ENCODE measurements at regions not wholly inside any gene's neighbourhood (a gene's known extent, or its start where the extent isn't known, plus 50 kb on each side); places are given as distances from the start of the nearest gene placed in this dataset.

DNA sequence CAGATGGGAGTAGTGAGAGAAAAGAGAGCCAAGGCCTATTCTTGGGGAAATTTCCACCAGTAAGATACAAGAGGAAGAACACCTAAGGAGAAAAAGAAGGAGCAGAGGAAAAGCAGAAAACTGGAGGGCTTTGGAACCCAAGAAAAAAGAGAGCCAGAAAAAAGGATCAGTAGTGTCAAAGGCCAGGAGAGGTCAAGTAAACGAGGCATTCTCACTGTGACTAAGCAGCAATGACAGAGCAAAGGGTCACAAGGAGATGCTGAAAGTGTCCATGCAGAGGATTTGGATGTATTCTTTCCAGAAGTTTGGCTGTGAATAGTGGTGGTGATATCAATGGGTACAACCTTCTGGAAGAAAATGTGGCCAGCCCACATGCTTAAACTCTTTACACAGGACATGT is 109.5 kb downstream of the DYNAP start:
- Mint-ChIP-seq H3K4me1 (no peaks in the 10 kb centered on the region), H3K27ac (no peak overlapping the region), H3K27me3 (peaks cover 19% of the 10 kb centered on the region), H3K4me3 (no peak overlapping the region), H3K36me3 (ENCODE audit: low read depth) (no peaks in the 10 kb centered on the region), H3K9me3 (no peaks in the 10 kb centered on the region)
- intact Hi-C loops (cut with micrococcal nuclease) = no loop called here
- no peak for DNase-seq

- DNase-seq = no peak
- H3K27me3 Mint-ChIP-seq = peaks cover 16% of the 10 kb centered on the region
- H3K4me3 Mint-ChIP-seq = no peak overlapping the region
- no peaks in the 10 kb centered on the region for H3K4me1 Mint-ChIP-seq
- intact Hi-C loops (cut with micrococcal nuclease) = no loop called here
- no peaks in the 10 kb centered on the region for H3K36me3 Mint-ChIP-seq (ENCODE audit: low read depth)
- H3K9me3 Mint-ChIP-seq = peaks cover 3% of the 10 kb centered on the region
- no peak overlapping the region for H3K27ac Mint-ChIP-seq
Measured at GRCh38 chr18:54702686-54703085, 111.6 kb downstream of the DYNAP start.

DNA sequence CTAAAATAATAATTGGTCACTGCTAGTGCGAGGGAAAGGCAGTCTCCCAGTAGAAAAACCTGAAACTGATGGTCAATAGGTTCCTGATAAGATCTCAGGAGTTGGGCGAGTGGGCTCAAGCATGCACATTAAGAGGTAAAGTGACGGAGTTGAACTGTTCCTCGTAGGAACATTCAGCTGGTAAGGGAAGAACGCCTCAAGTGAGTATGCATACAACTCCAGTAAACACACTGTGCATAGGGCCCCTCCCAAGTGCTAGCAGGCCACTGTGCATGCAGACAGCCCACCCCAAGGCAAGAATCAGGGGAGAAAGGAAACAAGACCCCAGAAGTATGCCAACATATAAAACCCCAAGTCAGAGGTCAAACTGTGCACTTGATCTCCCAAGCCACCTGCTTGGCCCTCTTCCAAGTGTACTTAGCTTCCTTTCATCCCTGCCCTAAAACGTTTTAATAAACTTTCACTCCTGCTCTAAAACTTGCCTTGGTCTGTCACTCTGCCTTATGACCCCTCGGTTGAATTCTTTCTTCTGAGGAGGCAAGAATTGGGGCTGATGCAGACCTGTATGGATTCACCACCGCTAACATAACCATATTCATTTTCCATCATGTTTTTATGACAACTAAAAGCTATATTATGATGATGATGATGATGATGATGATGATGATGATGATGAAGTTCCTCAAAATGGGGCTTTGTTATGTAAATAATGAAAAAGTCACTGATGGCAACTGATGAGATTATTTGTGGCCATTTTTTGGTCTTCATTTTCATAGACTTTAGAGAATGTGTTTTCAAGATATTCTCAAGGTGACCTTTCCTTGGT is 118.0 kb upstream of the RAB27B start:
- no peaks in the 10 kb centered on the region for H3K36me3 Mint-ChIP-seq (ENCODE audit: low read depth)
- H3K27ac Mint-ChIP-seq = no peak overlapping the region
- DNase-seq = no peak
- H3K4me1 Mint-ChIP-seq = peaks cover 33% of the 10 kb centered on the region
- intact Hi-C loops (cut with micrococcal nuclease) = loop anchor here (10.0 kb wide), 1 partner anchor 445 kb away; the partner anchor contains the start of gene POLI
- peaks cover 21% of the 10 kb centered on the region for H3K27me3 Mint-ChIP-seq
- H3K4me3 Mint-ChIP-seq = no peak overlapping the region
- H3K9me3 Mint-ChIP-seq = peaks cover 8% of the 10 kb centered on the region

GRCh38 chr18:54710900-54711281 is 117.4 kb upstream of the RAB27B start:
- Mint-ChIP-seq H3K4me3 (no peak overlapping the region), H3K9me3 (peaks cover 13% of the 10 kb centered on the region), H3K27ac (no peak overlapping the region), H3K27me3 (peaks cover 25% of the 10 kb centered on the region), H3K36me3 (ENCODE audit: low read depth) (no peaks in the 10 kb centered on the region), H3K4me1 (peaks cover 39% of the 10 kb centered on the region)
- no peak for DNase-seq
- intact Hi-C loops (cut with micrococcal nuclease) = loop anchor here (10.0 kb wide), 1 partner anchor 446 kb away; the partner anchor contains the start of gene POLI

GRCh38 chr18:54712306-54712705 is 116.0 kb upstream of the RAB27B start:
- intact Hi-C loops (cut with micrococcal nuclease) = loop anchor here (2.0 to 10.0 kb wide), 2 partner anchors 64 to 448 kb away; partner anchors contain the start of gene POLI
- peaks cover 14% of the 10 kb centered on the region for H3K9me3 Mint-ChIP-seq

DNA sequence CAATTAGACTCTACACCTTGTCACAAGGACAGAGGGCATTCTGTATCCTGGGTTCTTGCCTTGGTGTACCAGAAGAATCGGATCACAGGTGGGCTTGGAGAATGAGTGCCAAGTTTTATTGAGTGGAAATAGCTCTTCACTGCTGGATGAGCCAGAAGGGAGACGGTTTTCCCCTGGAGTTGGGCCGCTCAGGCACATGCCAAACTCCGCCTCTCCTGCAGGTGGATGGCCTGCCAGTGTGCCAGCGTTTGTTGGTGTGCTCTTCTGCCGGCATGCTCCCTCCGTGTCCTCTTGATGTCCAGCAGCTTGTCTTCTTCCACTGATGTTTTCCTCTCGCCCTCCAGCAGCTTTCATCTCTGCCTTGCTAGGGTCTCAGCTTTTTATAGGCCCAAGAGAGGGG is 115.5 kb upstream of the RAB27B start:
- H3K27ac Mint-ChIP-seq = peak overlapping the region; percentile 11
- intact Hi-C loops (cut with micrococcal nuclease) = loop anchor here (2.0 to 10.0 kb wide), 2 partner anchors 64 to 448 kb away; partner anchors contain the start of gene POLI
- H3K36me3 Mint-ChIP-seq (ENCODE audit: low read depth) = no peaks in the 10 kb centered on the region
- H3K4me1 Mint-ChIP-seq = peaks cover 51% of the 10 kb centered on the region
- peaks cover 11% of the 10 kb centered on the region for H3K9me3 Mint-ChIP-seq
- H3K27me3 Mint-ChIP-seq = peaks cover 20% of the 10 kb centered on the region
- H3K4me3 Mint-ChIP-seq = no peak overlapping the region
- no peak for DNase-seq

More at GRCh38 chr18:54712306-54712705, 116.0 kb upstream of the RAB27B start:
- peak; percentile 60 for DNase-seq
- no peak overlapping the region for H3K4me3 Mint-ChIP-seq
- no peaks in the 10 kb centered on the region for H3K36me3 Mint-ChIP-seq (ENCODE audit: low read depth)
- peaks cover 46% of the 10 kb centered on the region for H3K4me1 Mint-ChIP-seq
- peaks cover 22% of the 10 kb centered on the region for H3K27me3 Mint-ChIP-seq
- no peak overlapping the region for H3K27ac Mint-ChIP-seq

DNA sequence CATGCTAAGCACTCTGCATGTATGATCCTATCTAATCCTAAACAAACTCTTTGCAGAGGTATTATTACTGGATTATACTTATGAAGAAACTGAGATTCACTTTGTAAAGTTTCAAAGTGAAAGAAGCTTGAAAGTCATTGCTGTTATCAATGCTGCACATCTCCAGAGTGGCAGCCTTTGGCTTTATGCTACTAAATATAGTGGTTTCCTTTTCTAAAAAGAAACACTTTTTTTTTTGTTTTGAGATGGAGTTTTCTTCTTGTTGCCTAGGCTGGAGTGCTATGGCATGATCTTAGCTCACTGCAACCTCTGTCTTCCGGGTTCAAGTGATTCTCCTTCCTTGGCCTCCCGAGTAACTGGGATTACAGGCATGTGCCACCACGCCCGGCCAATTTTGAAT is 114.9 kb upstream of the RAB27B start:
- Mint-ChIP-seq H3K27me3 (peaks cover 14% of the 10 kb centered on the region), H3K36me3 (ENCODE audit: low read depth) (no peaks in the 10 kb centered on the region), H3K9me3 (peaks cover 10% of the 10 kb centered on the region), H3K4me1 (peaks cover 57% of the 10 kb centered on the region), H3K27ac (peak overlapping the region; percentile 45), H3K4me3 (peak overlapping the region; percentile 37)
- intact Hi-C loops (cut with micrococcal nuclease) = loop anchor here (2.0 to 10.0 kb wide), 2 partner anchors 63 to 449 kb away; partner anchors contain the start of gene POLI
- DNase-seq = peak; percentile 77

- peaks cover 59% of the 10 kb centered on the region for H3K4me1 Mint-ChIP-seq
- no peak for DNase-seq
- H3K36me3 Mint-ChIP-seq (ENCODE audit: low read depth) = no peaks in the 10 kb centered on the region
- H3K27me3 Mint-ChIP-seq = peaks cover 10% of the 10 kb centered on the region
- intact Hi-C loops (cut with micrococcal nuclease) = loop anchor here (5.0 to 10.0 kb wide), 5 partner anchors 92 to 568 kb away; partner anchors contain the start of gene POLI
- H3K4me3 Mint-ChIP-seq = no peak overlapping the region
- H3K27ac Mint-ChIP-seq = peak overlapping the region; percentile 56
- peaks cover 10% of the 10 kb centered on the region for H3K9me3 Mint-ChIP-seq
Measured at GRCh38 chr18:54714851-54715250, 113.4 kb upstream of the RAB27B start.

GRCh38 chr18:54716586-54716985 is 111.7 kb upstream of the RAB27B start:
- Mint-ChIP-seq H3K4me1 (peaks cover 59% of the 10 kb centered on the region), H3K4me3 (no peak overlapping the region), H3K9me3 (peaks cover 10% of the 10 kb centered on the region), H3K36me3 (ENCODE audit: low read depth) (no peaks in the 10 kb centered on the region), H3K27ac (no peak overlapping the region), H3K27me3 (peaks cover 21% of the 10 kb centered on the region)
- DNase-seq = no peak
- intact Hi-C loops (cut with micrococcal nuclease) = loop anchor here (5.0 to 10.0 kb wide), 5 partner anchors 91 to 569 kb away; partner anchors contain the start of gene POLI

- peak overlapping the region; percentile 15 for H3K27ac Mint-ChIP-seq
- peaks cover 10% of the 10 kb centered on the region for H3K9me3 Mint-ChIP-seq
- peaks cover 48% of the 10 kb centered on the region for H3K4me1 Mint-ChIP-seq
- peak overlapping the region; percentile 77 for H3K4me3 Mint-ChIP-seq
- peak; percentile 88 for DNase-seq
- intact Hi-C loops (cut with micrococcal nuclease) = loop anchor here (1.0 to 10.0 kb wide), 6 partner anchors 58 to 571 kb away; partner anchors contain the start of gene POLI
- peaks cover 29% of the 10 kb centered on the region for H3K27me3 Mint-ChIP-seq
- H3K36me3 Mint-ChIP-seq (ENCODE audit: low read depth) = no peaks in the 10 kb centered on the region
Measured at GRCh38 chr18:54717673-54718407, 110.4 kb upstream of the RAB27B start.

- H3K4me1 Mint-ChIP-seq = peaks cover 43% of the 10 kb centered on the region
- H3K4me3 Mint-ChIP-seq = peak overlapping the region; percentile 77
- H3K36me3 Mint-ChIP-seq (ENCODE audit: low read depth) = no peaks in the 10 kb centered on the region
- H3K27me3 Mint-ChIP-seq = peaks cover 34% of the 10 kb centered on the region
- DNase-seq = no peak
- peak overlapping the region; percentile 64 for H3K27ac Mint-ChIP-seq
- peaks cover 10% of the 10 kb centered on the region for H3K9me3 Mint-ChIP-seq
- intact Hi-C loops (cut with micrococcal nuclease) = loop anchor here (1.0 to 10.0 kb wide), 6 partner anchors 58 to 571 kb away; partner anchors contain the start of gene POLI
Measured at GRCh38 chr18:54718408-54718773, 109.9 kb upstream of the RAB27B start.

DNA sequence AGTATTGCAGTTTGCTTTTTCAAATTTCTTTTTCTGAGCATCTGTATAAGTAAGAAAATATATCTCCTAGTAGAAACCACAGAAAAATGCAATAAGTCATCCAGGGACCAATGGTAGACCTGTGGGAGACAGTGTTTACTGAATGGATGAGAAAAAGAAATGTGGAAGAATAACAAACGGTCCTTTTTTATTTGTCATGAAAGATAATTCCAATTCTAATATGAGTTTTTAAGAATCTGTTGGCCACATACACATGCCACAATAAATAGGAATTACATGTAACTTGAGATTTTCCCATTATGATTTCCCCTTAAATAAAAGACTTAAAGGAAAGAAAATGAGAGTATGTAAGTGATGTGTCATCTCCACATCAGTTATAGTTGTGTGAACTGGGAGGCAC is 107.7 kb upstream of the RAB27B start:
- Mint-ChIP-seq H3K36me3 (ENCODE audit: low read depth) (no peaks in the 10 kb centered on the region), H3K9me3 (peaks cover 4% of the 10 kb centered on the region), H3K27me3 (peaks cover 32% of the 10 kb centered on the region), H3K4me3 (no peak overlapping the region), H3K4me1 (peaks cover 23% of the 10 kb centered on the region), H3K27ac (no peak overlapping the region)
- intact Hi-C loops (cut with micrococcal nuclease) = no loop called here
- DNase-seq = no peak

- Mint-ChIP-seq H3K27ac (no peak overlapping the region), H3K36me3 (ENCODE audit: low read depth) (no peaks in the 10 kb centered on the region), H3K4me3 (no peak overlapping the region), H3K27me3 (peaks cover 25% of the 10 kb centered on the region), H3K9me3 (no peaks in the 10 kb centered on the region), H3K4me1 (no peaks in the 10 kb centered on the region)
- no peak for DNase-seq
- intact Hi-C loops (cut with micrococcal nuclease) = no loop called here
Measured at GRCh38 chr18:54726143-54726542, 102.1 kb upstream of the RAB27B start.

GRCh38 chr18:54734059-54734458 is 94.2 kb upstream of the RAB27B start:
- no peaks in the 10 kb centered on the region for H3K36me3 Mint-ChIP-seq (ENCODE audit: low read depth)
- peaks cover 32% of the 10 kb centered on the region for H3K27me3 Mint-ChIP-seq
- intact Hi-C loops (cut with micrococcal nuclease) = no loop called here
- no peaks in the 10 kb centered on the region for H3K4me1 Mint-ChIP-seq
- no peak for DNase-seq
- H3K27ac Mint-ChIP-seq = no peak overlapping the region
- H3K4me3 Mint-ChIP-seq = no peak overlapping the region
- no peaks in the 10 kb centered on the region for H3K9me3 Mint-ChIP-seq
